GM12878 (cell line): ENCODE measurements at regions not wholly inside any gene's neighbourhood (a gene's known extent, or its start where the extent isn't known, plus 50 kb on each side); places are given as distances from the start of the nearest gene placed in this dataset.

Source experiments
- ESRRA ChIP-seq: IDR thresholded peaks from 2 replicates; pipeline ENCODE4 v1.6.1; 2012; ENCODE audit warnings: mild to moderate bottlenecking, low read length, improper control_type of control experiment
- HDAC6 ChIP-seq: fragments of 200-600 bp; sonication (generic); IDR thresholded peaks from one replicate; pipeline ENCODE4 v1.8.0; 2017; ENCODE audit warnings: antibody characterized with exemption; ENCODE audit not compliant: unreplicated experiment
- MXI1 ChIP-seq: fragments of 150-350 bp; IDR thresholded peaks from 2 replicates; pipeline ENCODE4 v1.6.1; 2011; ENCODE audit warnings: low read depth, mild to moderate bottlenecking, inconsistent platforms, low read length, improper control_type of control experiment
- POLR2A ChIP-seq: IDR thresholded peaks from 2 replicates; pipeline ENCODE4 v1.6.1; 2011; ENCODE audit warnings: low read depth, mild to moderate bottlenecking, low read length
- POLR2AphosphoS5 ChIP-seq: IDR thresholded peaks from 2 replicates; pipeline ENCODE4 v1.6.1; 2011; ENCODE audit warnings: mild to moderate bottlenecking, low read length, inconsistent platforms
- SREBF1 ChIP-seq: IDR thresholded peaks from 2 replicates; pipeline ENCODE4 v1.6.1; 2012; ENCODE audit warnings: mild to moderate bottlenecking, low read length
- TF ChIP-seq, protein P1 (sequence below): fragments of 450-650 bp; IDR thresholded peaks from 2 replicates; pipeline ENCODE4 v1.6.1; 2016; ENCODE audit warnings: mild to moderate bottlenecking
- TF ChIP-seq, protein P2 (sequence below), 3 experiments: IDR thresholded peaks in 2 of 3; conservative IDR thresholded peaks in 1 of 3; 2 replicates each; pipeline ENCODE4 v1.5.1; 2011; ENCODE audit warnings: low read depth in 3 of 3, low read length in 3 of 3, mild to moderate bottlenecking in 3 of 3, control low read depth in 2 of 3, moderate library complexity in 2 of 3, inconsistent platforms in 1 of 3, mixed read lengths in 1 of 3; ENCODE audit not compliant: control insufficient read depth in 2 of 3, insufficient read depth in 1 of 3; ENCODE audit errors: extremely low read depth in 1 of 3
- TF ChIP-seq, protein P3 (sequence below): IDR thresholded peaks from 2 replicates; pipeline ENCODE4 v1.6.1; 2012; ENCODE audit warnings: low read length, inconsistent platforms
- TF ChIP-seq, protein P4 (sequence below): fragments of 450-650 bp; formaldehyde crosslinking; IDR thresholded peaks from 2 replicates; pipeline ENCODE4 v1.4.0; 2022; ENCODE audit warnings: mild to moderate bottlenecking, moderate library complexity

DNA sequence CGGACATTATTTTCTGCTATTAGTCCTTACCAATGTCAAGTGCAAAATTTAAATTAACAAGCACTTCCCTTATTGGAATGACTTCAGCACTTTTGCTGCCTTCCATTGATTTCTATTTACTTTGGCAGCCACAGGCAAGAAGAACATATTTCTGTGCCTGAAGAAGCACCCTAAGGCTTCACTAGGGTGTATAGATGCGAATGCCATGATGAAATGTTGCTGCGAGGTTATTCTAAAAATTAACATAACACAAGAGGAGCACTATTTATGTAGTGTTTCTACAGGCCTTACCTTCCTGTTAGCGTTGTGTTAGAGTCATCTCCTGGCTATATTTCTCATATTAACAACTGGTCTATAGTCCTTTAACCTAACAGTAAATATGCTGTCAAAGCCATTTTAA is 365.0 kb upstream of the HNRNPA3 start:
- TF ChIP-seq MXI1 (no peak), ESRRA (no peak), HDAC6 (no peak), POLR2A (no peak), SREBF1 (no peak), POLR2AphosphoS5 (no peak)
- TF ChIP-seq, protein P1, sequence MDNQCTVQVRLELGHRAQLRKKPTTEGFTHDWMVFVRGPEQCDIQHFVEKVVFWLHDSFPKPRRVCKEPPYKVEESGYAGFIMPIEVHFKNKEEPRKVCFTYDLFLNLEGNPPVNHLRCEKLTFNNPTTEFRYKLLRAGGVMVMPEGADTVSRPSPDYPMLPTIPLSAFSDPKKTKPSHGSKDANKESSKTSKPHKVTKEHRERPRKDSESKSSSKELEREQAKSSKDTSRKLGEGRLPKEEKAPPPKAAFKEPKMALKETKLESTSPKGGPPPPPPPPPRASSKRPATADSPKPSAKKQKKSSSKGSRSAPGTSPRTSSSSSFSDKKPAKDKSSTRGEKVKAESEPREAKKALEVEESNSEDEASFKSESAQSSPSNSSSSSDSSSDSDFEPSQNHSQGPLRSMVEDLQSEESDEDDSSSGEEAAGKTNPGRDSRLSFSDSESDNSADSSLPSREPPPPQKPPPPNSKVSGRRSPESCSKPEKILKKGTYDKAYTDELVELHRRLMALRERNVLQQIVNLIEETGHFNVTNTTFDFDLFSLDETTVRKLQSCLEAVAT, result no peak
- TF ChIP-seq, protein P2, sequence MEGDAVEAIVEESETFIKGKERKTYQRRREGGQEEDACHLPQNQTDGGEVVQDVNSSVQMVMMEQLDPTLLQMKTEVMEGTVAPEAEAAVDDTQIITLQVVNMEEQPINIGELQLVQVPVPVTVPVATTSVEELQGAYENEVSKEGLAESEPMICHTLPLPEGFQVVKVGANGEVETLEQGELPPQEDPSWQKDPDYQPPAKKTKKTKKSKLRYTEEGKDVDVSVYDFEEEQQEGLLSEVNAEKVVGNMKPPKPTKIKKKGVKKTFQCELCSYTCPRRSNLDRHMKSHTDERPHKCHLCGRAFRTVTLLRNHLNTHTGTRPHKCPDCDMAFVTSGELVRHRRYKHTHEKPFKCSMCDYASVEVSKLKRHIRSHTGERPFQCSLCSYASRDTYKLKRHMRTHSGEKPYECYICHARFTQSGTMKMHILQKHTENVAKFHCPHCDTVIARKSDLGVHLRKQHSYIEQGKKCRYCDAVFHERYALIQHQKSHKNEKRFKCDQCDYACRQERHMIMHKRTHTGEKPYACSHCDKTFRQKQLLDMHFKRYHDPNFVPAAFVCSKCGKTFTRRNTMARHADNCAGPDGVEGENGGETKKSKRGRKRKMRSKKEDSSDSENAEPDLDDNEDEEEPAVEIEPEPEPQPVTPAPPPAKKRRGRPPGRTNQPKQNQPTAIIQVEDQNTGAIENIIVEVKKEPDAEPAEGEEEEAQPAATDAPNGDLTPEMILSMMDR (IDR thresholded peaks at IDR 0.05 in 2 of 3, conservative IDR thresholded peaks at IDR 0.05 in 1 of 3; ENCODE audit: control insufficient read depth in 2 of 3, extremely low read depth in 1 of 3, insufficient read depth in 1 of 3, low read depth in 3 of 3, low read length in 3 of 3), result no peak
- TF ChIP-seq, protein P3, sequence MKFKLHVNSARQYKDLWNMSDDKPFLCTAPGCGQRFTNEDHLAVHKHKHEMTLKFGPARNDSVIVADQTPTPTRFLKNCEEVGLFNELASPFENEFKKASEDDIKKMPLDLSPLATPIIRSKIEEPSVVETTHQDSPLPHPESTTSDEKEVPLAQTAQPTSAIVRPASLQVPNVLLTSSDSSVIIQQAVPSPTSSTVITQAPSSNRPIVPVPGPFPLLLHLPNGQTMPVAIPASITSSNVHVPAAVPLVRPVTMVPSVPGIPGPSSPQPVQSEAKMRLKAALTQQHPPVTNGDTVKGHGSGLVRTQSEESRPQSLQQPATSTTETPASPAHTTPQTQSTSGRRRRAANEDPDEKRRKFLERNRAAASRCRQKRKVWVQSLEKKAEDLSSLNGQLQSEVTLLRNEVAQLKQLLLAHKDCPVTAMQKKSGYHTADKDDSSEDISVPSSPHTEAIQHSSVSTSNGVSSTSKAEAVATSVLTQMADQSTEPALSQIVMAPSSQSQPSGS, result no peak
- TF ChIP-seq, protein P4, sequence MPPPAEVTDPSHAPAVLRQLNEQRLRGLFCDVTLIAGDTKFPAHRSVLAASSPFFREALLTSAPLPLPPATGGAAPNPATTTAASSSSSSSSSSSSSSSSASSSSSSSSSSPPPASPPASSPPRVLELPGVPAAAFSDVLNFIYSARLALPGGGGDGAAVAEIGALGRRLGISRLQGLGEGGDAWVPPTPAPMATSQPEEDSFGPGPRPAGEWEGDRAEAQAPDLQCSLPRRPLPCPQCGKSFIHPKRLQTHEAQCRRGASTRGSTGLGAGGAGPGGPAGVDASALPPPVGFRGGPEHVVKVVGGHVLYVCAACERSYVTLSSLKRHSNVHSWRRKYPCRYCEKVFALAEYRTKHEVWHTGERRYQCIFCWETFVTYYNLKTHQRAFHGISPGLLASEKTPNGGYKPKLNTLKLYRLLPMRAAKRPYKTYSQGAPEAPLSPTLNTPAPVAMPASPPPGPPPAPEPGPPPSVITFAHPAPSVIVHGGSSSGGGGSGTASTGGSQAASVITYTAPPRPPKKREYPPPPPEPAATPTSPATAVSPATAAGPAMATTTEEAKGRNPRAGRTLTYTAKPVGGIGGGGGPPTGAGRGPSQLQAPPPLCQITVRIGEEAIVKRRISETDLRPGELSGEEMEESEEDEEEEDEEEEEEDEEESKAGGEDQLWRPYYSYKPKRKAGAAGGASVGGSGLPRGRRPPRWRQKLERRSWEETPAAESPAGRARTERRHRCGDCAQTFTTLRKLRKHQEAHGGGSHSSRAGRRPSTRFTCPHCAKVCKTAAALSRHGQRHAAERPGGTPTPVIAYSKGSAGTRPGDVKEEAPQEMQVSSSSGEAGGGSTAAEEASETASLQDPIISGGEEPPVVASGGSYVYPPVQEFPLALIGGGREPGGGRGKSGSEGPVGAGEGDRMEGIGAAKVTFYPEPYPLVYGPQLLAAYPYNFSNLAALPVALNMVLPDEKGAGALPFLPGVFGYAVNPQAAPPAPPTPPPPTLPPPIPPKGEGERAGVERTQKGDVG (CRISPR knock-in tag), result no peak
